ENCODE measurements at regions not wholly inside any gene's neighbourhood (a gene's known extent, or its start where the extent isn't known, plus 50 kb on each side); places are given as distances from the start of the nearest gene placed in this dataset.

- Mint-ChIP-seq H3K4me1 (ENCODE audit: low read depth, unreplicated experiment) (no peaks in the 10 kb centered on the region), H3K9me3 (ENCODE audit: low read depth, unreplicated experiment) (peaks cover 10% of the 10 kb centered on the region), H3K4me3 (ENCODE audit: low read depth, unreplicated experiment) (no peak overlapping the region), H3K27me3 (ENCODE audit: unreplicated experiment) (no peaks in the 10 kb centered on the region), H3K27ac (ENCODE audit: unreplicated experiment) (no peak overlapping the region), H3K36me3 (ENCODE audit: insufficient read depth, unreplicated experiment) (no peaks in the 10 kb centered on the region)
- intact Hi-C loops (cut with micrococcal nuclease; ENCODE audit: unreplicated experiment) = no loop called here
- no peak for TF ChIP-seq CTCF (IDR thresholded peaks at IDR 0.05; ENCODE audit: unreplicated experiment)
- DNase-seq = no peak
- BruUV-seq (replicated peaks) = no TSS peak
- CTCF ChIA-PET = no interaction called here
Observed at GRCh38 chr5:169494941-169495548, 88.5 kb upstream of the SPDL1 start.

- Mint-ChIP-seq H3K36me3 (ENCODE audit: insufficient read depth, unreplicated experiment) (no peaks in the 10 kb centered on the region), H3K9me3 (ENCODE audit: low read depth, unreplicated experiment) (peaks cover 10% of the 10 kb centered on the region), H3K27me3 (ENCODE audit: unreplicated experiment) (no peaks in the 10 kb centered on the region), H3K4me1 (ENCODE audit: low read depth, unreplicated experiment) (no peaks in the 10 kb centered on the region), H3K27ac (ENCODE audit: unreplicated experiment) (no peak overlapping the region), H3K4me3 (ENCODE audit: low read depth, unreplicated experiment) (no peak overlapping the region)
- TF ChIP-seq CTCF (IDR thresholded peaks at IDR 0.05; ENCODE audit: unreplicated experiment) = no peak
- intact Hi-C loops (cut with micrococcal nuclease; ENCODE audit: unreplicated experiment) = no loop called here
- CTCF ChIA-PET = no interaction called here
- no peak for DNase-seq
- BruUV-seq (replicated peaks) = no TSS peak
Observed at GRCh38 chr5:169494383-169494935, 89.1 kb upstream of the SPDL1 start.

GRCh38 chr5:169474226-169474625 lies 109.3 kb upstream of the SPDL1 start:
- DNase-seq = no peak
- no TSS peak for BruUV-seq (replicated peaks)
- H3K4me1 Mint-ChIP-seq (ENCODE audit: low read depth, unreplicated experiment) = no peaks in the 10 kb centered on the region
- no peaks in the 10 kb centered on the region for H3K36me3 Mint-ChIP-seq (ENCODE audit: insufficient read depth, unreplicated experiment)
- intact Hi-C loops (cut with micrococcal nuclease; ENCODE audit: unreplicated experiment) = no loop called here
- H3K9me3 Mint-ChIP-seq (ENCODE audit: low read depth, unreplicated experiment) = peaks cover 10% of the 10 kb centered on the region
- CTCF ChIA-PET = no interaction called here
- no peak overlapping the region for H3K27ac Mint-ChIP-seq (ENCODE audit: unreplicated experiment)
- TF ChIP-seq CTCF (IDR thresholded peaks at IDR 0.05; ENCODE audit: unreplicated experiment) = no peak
- H3K4me3 Mint-ChIP-seq (ENCODE audit: low read depth, unreplicated experiment) = no peak overlapping the region
- H3K27me3 Mint-ChIP-seq (ENCODE audit: unreplicated experiment) = no peaks in the 10 kb centered on the region

- no peak overlapping the region for H3K4me3 Mint-ChIP-seq (ENCODE audit: low read depth, unreplicated experiment)
- no peaks in the 10 kb centered on the region for H3K27me3 Mint-ChIP-seq (ENCODE audit: unreplicated experiment)
- peaks cover 5% of the 10 kb centered on the region for H3K9me3 Mint-ChIP-seq (ENCODE audit: low read depth, unreplicated experiment)
- no TSS peak for BruUV-seq (replicated peaks)
- no peaks in the 10 kb centered on the region for H3K36me3 Mint-ChIP-seq (ENCODE audit: insufficient read depth, unreplicated experiment)
- intact Hi-C loops (cut with micrococcal nuclease; ENCODE audit: unreplicated experiment) = no loop called here
- TF ChIP-seq CTCF (IDR thresholded peaks at IDR 0.05; ENCODE audit: unreplicated experiment) = no peak
- no peak overlapping the region for H3K27ac Mint-ChIP-seq (ENCODE audit: unreplicated experiment)
- CTCF ChIA-PET = no interaction called here
- H3K4me1 Mint-ChIP-seq (ENCODE audit: low read depth, unreplicated experiment) = no peaks in the 10 kb centered on the region
- no peak for DNase-seq
Observed at GRCh38 chr5:169472544-169472943, 111.0 kb upstream of the SPDL1 start.

Data from Calu3 (cell line).